Liver (tissue), 8 donors: ENCODE measurements at regions not wholly inside any gene's neighbourhood (a gene's known extent, or its start where the extent isn't known, plus 50 kb on each side); places are given as distances from the start of the nearest gene placed in this dataset.
"Not testable (repeated sequence)": the region's sequence is repeated elsewhere in the genome, so short reads cannot be mapped to it uniquely, and the experiment has no call there.

ENCODE experiments used
- DNase-seq: peaks from one replicate; pipeline ENCODE4 v3.0.0-alpha.2; 2017; ENCODE audit warnings: low spot score
- H3K27ac ChIP-seq, 2 donors: one replicate each; pipeline ENCODE4 v1.7.0; 2013; ENCODE audit warnings: inconsistent platforms in 2 of 2, low read length in 2 of 2, control low read depth in 1 of 2, low read depth in 1 of 2, mild to moderate bottlenecking in 1 of 2
- H3K27me3 ChIP-seq, 4 donors: one replicate each; pipeline versions ENCODE4 v1.6.1 to v1.7.0; 2013; ENCODE audit warnings: low read length in 3 of 4, inconsistent platforms in 1 of 4, mild to moderate bottlenecking in 1 of 4, moderate library complexity in 1 of 4; ENCODE audit not compliant: control insufficient read depth in 4 of 4, insufficient read depth in 4 of 4
- H3K36me3 ChIP-seq, 4 donors: one replicate each; pipeline versions ENCODE4 v1.6.1 to v1.7.0; 2013; ENCODE audit warnings: low read length in 3 of 4, mild to moderate bottlenecking in 3 of 4, low read depth in 1 of 4, moderate library complexity in 1 of 4; ENCODE audit not compliant: control insufficient read depth in 4 of 4, insufficient read depth in 3 of 4
- H3K4me1 ChIP-seq, 4 donors: one replicate each; pipeline versions ENCODE4 v1.6.1 to v1.7.0; 2013; ENCODE audit warnings: low read length in 3 of 4, mild to moderate bottlenecking in 3 of 4, moderate library complexity in 1 of 4; ENCODE audit not compliant: control insufficient read depth in 4 of 4, insufficient read depth in 4 of 4
- H3K4me3 ChIP-seq, 3 donors: one replicate each; pipeline versions ENCODE4 v1.6.1 to v1.7.0; 2013; ENCODE audit warnings: low read length in 3 of 3, control low read depth in 1 of 3, low read depth in 1 of 3, mild to moderate bottlenecking in 1 of 3
- H3K9ac ChIP-seq, 2 donors: one replicate each; pipeline ENCODE4 v1.7.0; 2013; ENCODE audit warnings: low read length in 2 of 2, mild to moderate bottlenecking in 2 of 2, moderate library complexity in 2 of 2, control low read depth in 1 of 2, low read depth in 1 of 2
- H3K9me3 ChIP-seq, 4 donors: one replicate each; pipeline versions ENCODE4 v1.6.1 to v1.7.0; 2013; ENCODE audit warnings: low read length in 3 of 4; ENCODE audit not compliant: control insufficient read depth in 4 of 4
- CTCF ChIP-seq: fragments of 150-350 bp; IDR thresholded peaks from 2 replicates; pipeline ENCODE4 v1.5.1; 2017; ENCODE audit warnings: improper control_type of control experiment, low read depth, low read length; ENCODE audit not compliant: missing input control
- EGR1 ChIP-seq, 2 donors: IDR thresholded peaks; 2 replicates each; pipeline ENCODE4 v1.6.1; 2016 to 2018; ENCODE audit warnings: antibody characterized with exemption in 2 of 2, low read depth in 2 of 2
- FOXA1 ChIP-seq: IDR thresholded peaks from 2 replicates; pipeline ENCODE4 v1.6.1; 2016; ENCODE audit warnings: antibody characterized with exemption
- FOXA2 ChIP-seq: IDR thresholded peaks from 2 replicates; pipeline ENCODE4 v1.6.1; 2016; ENCODE audit warnings: antibody characterized with exemption
- GABPA ChIP-seq, 2 donors: IDR thresholded peaks in 1 of 2; conservative IDR thresholded peaks in 1 of 2; 2 replicates each; pipeline ENCODE4 v1.6.1; 2016; ENCODE audit warnings: antibody characterized with exemption in 2 of 2, mild to moderate bottlenecking in 1 of 2, moderate library complexity in 1 of 2
- HNF4A ChIP-seq, 2 donors: conservative IDR thresholded peaks; 2 replicates each; pipeline ENCODE4 v1.6.1; 2016; ENCODE audit warnings: antibody characterized with exemption in 2 of 2, mild to moderate bottlenecking in 2 of 2
- HNF4G ChIP-seq: IDR thresholded peaks from 2 replicates; pipeline ENCODE4 v1.6.1; 2016; ENCODE audit warnings: antibody characterized with exemption
- JUND ChIP-seq, 2 donors: IDR thresholded peaks; 2 replicates each; pipeline ENCODE4 v1.6.1; 2016; ENCODE audit warnings: antibody characterized with exemption in 2 of 2
- NR2F2 ChIP-seq: IDR thresholded peaks from 2 replicates; pipeline ENCODE4 v1.6.1; 2016; ENCODE audit warnings: antibody characterized with exemption
- RAD21 ChIP-seq, 2 donors: IDR thresholded peaks; 2 replicates each; pipeline ENCODE4 v1.6.1; 2016; ENCODE audit warnings: antibody characterized with exemption in 2 of 2, mild to moderate bottlenecking in 2 of 2
- RXRA ChIP-seq, 2 donors: IDR thresholded peaks; 2 replicates each; pipeline ENCODE4 v1.6.1; 2017 to 2018; ENCODE audit warnings: antibody characterized with exemption in 2 of 2, mild to moderate bottlenecking in 1 of 2
- SP1 ChIP-seq: IDR thresholded peaks from 2 replicates; pipeline ENCODE4 v1.6.1; 2018; ENCODE audit warnings: antibody characterized with exemption, mild to moderate bottlenecking
- TAF1 ChIP-seq: conservative IDR thresholded peaks from 2 replicates; pipeline ENCODE4 v1.6.1; 2016; ENCODE audit warnings: antibody characterized with exemption, mild to moderate bottlenecking
- YY1 ChIP-seq: IDR thresholded peaks from 2 replicates; pipeline ENCODE4 v1.6.1; 2016; ENCODE audit warnings: antibody characterized with exemption, mild to moderate bottlenecking
- WGBS: extraction: QIAGEN DNeasy Blood & Tissue Kit; methylation state at CpG from one replicate; pipeline ENCODE4 v1.1.7; 2013; 5-methylcytosine and 5-hydroxymethylcytosine counted together
- TF ChIP-seq, protein P1 (sequence below): IDR thresholded peaks from 2 replicates; pipeline ENCODE4 v1.6.1; 2016; ENCODE audit warnings: antibody characterized with exemption
- TF ChIP-seq, protein P2 (sequence below): IDR thresholded peaks from 2 replicates; pipeline ENCODE4 v1.6.1; 2016; ENCODE audit warnings: antibody characterized with exemption, mild to moderate bottlenecking
- TF ChIP-seq, protein P3 (sequence below): IDR thresholded peaks from 2 replicates; pipeline ENCODE4 v1.6.1; 2016; ENCODE audit warnings: antibody characterized with exemption
- donor health status: healthy.
- donor health status: healthy.
- donor health status: healthy.
- donor health status: healthy.
- donor health status: healthy.

- TF ChIP-seq NR2F2 (no peak), HNF4A (conservative IDR thresholded peaks at IDR 0.05) (no peak), JUND (IDR thresholded peaks at IDR 0.05) (no peak)
Observed at GRCh38 chr10:65265451-65265954, 1660.3 kb upstream of the LRRTM3 start (continued).

DNA sequence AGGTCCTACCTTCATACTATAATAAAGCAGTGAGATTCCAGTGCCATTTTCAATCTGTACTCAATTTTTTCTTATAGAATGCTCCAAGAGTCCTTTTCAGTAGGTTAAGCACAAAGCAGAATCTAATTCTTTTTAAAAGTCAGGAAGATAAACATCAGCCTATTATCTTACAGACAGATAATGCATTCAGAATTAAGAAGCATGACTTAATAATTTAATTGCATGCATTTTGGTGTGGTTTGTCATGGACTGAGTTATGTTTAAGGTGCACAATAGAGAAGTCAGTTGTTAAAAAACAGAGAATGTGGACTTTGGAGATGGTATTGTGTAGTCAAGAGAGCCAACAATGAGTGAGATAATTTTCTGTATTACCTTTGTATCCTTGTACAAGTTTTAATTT is 1656.3 kb upstream of the LRRTM3 start:
- DNase-seq, H3K9me3 ChIP-seq, H3K9ac ChIP-seq, H3K4me1 ChIP-seq, H3K27me3 ChIP-seq, H3K4me3 ChIP-seq, H3K36me3 ChIP-seq, H3K27ac ChIP-seq: not testable (repeated sequence)

DNA sequence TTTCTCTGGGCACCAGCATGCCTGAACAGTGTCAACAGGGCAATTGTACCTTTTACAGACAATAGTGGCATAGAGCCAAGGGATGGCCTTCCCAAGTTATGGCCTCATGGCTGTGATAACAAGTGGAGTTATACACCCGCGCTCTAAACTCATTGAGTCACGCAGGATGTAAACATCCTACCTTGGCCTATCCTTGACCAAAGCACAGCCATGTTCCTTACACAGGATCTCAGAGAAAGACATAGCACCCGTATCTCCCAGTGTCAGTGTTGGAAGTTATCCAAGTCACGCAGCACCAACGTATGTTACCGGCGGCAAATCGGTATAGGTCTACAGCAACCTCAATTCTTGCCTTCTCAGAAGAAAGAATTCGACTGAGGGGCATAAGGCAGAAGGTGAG is 1654.9 kb upstream of the LRRTM3 start:
- no peak for DNase-seq
- Histone ChIP-seq H3K4me1 (no peaks in the 10 kb centered on the region), H3K4me3 (no peak overlapping the region), H3K9me3 (no peaks in the 10 kb centered on the region), H3K27me3 (no peaks in the 10 kb centered on the region), H3K36me3 (no peaks in the 10 kb centered on the region), H3K27ac (no peak overlapping the region), H3K9ac (no peak overlapping the region)
- TF ChIP-seq, protein P1, sequence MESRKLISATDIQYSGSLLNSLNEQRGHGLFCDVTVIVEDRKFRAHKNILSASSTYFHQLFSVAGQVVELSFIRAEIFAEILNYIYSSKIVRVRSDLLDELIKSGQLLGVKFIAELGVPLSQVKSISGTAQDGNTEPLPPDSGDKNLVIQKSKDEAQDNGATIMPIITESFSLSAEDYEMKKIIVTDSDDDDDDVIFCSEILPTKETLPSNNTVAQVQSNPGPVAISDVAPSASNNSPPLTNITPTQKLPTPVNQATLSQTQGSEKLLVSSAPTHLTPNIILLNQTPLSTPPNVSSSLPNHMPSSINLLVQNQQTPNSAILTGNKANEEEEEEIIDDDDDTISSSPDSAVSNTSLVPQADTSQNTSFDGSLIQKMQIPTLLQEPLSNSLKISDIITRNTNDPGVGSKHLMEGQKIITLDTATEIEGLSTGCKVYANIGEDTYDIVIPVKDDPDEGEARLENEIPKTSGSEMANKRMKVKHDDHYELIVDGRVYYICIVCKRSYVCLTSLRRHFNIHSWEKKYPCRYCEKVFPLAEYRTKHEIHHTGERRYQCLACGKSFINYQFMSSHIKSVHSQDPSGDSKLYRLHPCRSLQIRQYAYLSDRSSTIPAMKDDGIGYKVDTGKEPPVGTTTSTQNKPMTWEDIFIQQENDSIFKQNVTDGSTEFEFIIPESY = no peak
- TF ChIP-seq YY1 = no peak
- TF ChIP-seq, protein P2, sequence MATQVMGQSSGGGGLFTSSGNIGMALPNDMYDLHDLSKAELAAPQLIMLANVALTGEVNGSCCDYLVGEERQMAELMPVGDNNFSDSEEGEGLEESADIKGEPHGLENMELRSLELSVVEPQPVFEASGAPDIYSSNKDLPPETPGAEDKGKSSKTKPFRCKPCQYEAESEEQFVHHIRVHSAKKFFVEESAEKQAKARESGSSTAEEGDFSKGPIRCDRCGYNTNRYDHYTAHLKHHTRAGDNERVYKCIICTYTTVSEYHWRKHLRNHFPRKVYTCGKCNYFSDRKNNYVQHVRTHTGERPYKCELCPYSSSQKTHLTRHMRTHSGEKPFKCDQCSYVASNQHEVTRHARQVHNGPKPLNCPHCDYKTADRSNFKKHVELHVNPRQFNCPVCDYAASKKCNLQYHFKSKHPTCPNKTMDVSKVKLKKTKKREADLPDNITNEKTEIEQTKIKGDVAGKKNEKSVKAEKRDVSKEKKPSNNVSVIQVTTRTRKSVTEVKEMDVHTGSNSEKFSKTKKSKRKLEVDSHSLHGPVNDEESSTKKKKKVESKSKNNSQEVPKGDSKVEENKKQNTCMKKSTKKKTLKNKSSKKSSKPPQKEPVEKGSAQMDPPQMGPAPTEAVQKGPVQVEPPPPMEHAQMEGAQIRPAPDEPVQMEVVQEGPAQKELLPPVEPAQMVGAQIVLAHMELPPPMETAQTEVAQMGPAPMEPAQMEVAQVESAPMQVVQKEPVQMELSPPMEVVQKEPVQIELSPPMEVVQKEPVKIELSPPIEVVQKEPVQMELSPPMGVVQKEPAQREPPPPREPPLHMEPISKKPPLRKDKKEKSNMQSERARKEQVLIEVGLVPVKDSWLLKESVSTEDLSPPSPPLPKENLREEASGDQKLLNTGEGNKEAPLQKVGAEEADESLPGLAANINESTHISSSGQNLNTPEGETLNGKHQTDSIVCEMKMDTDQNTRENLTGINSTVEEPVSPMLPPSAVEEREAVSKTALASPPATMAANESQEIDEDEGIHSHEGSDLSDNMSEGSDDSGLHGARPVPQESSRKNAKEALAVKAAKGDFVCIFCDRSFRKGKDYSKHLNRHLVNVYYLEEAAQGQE = no peak
- TF ChIP-seq FOXA2 = no peak
- TF ChIP-seq FOXA1 = no peak
- no peak for TF ChIP-seq GABPA (IDR thresholded peaks at IDR 0.05 in 1 of 2, conservative IDR thresholded peaks at IDR 0.05 in 1 of 2)
- TF ChIP-seq TAF1 = no peak
- no peak for TF ChIP-seq RAD21 (IDR thresholded peaks at IDR 0.05)
- no peak for TF ChIP-seq JUND (IDR thresholded peaks at IDR 0.05)
- no peak for TF ChIP-seq EGR1 (IDR thresholded peaks at IDR 0.05; ENCODE audit: low read depth in 2 of 2)
- no peak for TF ChIP-seq HNF4A (conservative IDR thresholded peaks at IDR 0.05)
- no peak for TF ChIP-seq RXRA (IDR thresholded peaks at IDR 0.05)
- TF ChIP-seq CTCF = no peak
- TF ChIP-seq, protein P3, sequence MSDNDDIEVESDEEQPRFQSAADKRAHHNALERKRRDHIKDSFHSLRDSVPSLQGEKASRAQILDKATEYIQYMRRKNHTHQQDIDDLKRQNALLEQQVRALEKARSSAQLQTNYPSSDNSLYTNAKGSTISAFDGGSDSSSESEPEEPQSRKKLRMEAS = no peak
- no peak for TF ChIP-seq HNF4G
- TF ChIP-seq SP1 = no peak
- no peak for TF ChIP-seq NR2F2
- WGBS = 92% methylated on average over 10 of the region's 10 CpGs
